NAMALWA (cell line): ENCODE measurements at regions not wholly inside any gene's neighbourhood (a gene's known extent, or its start where the extent isn't known, plus 50 kb on each side); places are given as distances from the start of the nearest gene placed in this dataset.

Source experiments
- DNase-seq: peaks from one replicate; pipeline ENCODE4 v3.0.0-alpha.2; 2015; ENCODE audit warnings: low spot score

DNA sequence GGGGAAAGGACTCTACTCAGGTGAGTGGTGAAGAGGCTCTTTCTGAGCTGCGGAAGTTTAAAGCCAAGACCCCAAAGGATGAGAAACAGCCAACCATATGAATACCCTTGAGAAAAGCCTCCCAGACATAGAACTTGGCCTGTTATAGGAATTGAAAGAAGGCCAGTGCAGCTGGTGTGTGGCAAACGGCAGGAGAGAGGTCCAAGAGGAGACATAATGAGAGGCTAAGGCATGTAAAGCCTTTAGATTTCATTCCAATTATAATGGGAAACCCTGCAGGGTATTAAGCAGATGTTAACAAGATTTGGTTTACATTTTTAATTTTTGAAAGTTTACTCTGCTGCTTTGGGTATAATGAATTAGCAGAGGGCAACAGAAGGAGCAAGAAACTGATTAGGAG lies 552.1 kb upstream of the FBXO33 start:
- DNase-seq: no peak

DNA sequence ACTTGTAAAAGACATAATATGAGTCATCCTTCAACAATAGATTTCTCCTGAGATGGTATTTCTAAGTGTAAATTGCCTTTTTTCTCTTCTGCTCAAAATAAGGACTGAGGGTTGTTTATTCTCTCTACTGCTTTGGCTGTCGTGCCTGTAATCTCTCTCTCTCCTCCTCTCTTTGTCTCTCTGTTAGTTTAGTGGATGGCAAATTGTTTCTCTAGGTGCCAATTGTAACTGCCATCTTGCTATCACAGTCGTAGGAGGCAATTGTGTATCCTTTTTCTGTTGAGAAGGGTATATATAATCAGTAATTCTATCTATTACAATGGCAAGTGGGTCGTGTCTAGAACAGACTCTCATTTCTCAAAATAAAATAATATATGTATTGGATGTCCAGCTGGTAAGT lies 545.0 kb upstream of the FBXO33 start:
- no peak for DNase-seq

DNA sequence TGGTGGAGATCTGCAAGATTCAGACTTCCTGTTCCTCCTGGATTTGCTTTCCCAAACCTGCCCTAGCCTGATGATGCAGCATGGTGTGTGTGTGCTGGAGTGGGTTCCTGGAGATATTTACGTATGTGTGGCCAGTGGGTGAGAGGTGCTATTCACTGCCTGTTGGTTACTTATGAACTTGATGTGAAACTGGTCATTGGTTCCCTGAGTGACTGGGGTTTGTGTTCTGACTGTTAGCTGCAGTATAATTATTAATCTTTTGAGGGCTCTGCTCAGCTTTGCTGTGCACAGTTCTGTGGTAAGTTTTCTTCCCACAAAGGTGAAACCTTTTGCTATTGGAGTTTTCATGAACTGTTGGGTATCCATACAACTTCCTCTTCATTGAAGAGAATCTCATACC lies 541.8 kb upstream of the FBXO33 start:
- no peak for DNase-seq

DNA sequence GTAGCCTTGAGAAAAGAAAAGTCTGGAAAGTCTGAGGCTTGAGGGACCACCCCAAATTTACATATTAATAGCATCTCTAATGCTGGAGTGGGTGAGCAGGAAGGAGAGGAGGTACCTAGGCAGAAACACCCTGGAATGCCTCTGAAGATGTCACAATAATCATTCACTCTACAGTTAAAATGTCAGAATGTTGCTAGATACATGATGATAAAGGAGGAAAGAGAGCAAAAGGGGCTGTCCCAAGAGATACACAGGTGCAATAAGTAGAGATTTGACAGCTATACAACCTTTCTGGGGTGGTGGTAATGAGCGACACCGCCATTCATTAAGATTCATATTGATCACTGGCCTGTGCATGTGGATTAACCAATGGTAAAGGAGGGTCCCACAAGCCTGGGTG lies 540.5 kb upstream of the FBXO33 start:
- no peak for DNase-seq

DNA sequence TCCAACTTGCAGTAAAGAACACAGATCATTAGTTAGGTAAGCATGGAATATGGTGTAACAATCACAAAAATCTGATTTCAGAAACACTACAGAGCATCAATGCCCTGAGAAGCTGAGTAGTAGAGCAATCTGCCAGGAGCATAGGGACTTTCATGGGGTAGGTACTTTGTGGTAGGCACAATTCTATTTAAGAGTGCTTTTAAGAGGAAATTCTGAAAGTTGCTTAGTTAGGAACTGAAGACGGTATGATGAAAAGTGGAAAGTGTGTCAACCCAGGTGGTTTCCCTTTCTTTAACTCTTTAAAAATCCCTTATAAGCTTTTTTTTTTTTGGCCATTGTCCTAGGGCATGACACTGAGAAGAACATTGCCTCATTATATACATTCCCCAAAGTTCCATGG lies 535.7 kb upstream of the FBXO33 start:
- DNase-seq: no peak

DNA sequence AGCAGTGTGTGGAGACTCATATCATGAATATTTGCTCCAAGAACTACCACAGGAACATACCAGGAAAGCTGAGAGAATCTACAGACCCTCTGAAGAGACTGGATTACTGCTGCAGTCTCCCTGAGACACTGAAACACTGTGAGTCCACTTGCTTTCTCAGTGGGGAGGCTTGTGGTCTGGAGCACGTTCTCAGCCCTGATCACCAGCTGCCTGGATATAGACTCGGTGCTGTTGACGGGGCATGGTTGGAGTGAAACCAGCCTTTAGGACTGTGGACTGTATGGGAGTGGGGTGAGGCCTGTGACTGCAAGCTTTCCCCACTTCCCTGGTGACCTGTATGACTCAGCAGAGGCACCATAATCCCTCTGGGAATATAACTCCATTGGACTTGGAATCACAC lies 525.8 kb upstream of the FBXO33 start:
- no peak for DNase-seq

DNA sequence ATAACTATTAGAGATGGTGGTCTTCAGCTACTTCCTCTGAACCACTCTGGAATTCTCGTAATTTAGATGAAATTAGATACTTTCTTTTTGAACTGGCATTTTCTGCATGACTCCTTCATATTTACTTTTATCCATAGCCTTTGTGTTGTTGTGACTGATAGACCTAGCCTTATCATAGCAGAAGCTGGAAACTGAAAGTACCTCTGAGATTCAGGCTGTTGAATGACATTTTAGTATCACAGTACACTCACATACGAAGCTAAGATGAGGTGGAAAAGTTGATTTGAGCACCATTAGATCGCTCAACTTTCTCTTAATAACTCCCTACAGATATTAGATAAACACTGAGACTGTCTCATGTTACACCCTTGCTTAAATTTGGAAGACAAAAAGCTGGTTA lies 525.1 kb upstream of the FBXO33 start:
- DNase-seq: no peak

DNA sequence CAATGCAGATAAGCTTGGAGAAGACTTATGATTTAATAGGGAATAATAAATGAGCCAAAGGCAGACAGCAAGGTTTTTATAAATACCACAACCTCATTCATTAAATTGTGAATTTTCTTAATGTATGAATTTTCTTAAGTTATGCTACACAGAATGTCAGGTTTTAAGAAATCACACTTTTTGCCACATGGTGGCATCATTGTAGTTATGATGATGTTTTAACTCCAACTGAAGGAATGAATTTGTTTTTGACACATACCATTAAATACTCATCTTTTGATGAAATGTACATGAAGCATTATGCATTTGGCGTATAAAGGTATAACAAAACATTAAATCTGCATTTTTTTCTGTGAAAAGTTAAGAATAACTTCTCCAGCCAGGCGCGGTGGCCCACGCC lies 524.1 kb upstream of the FBXO33 start:
- peak; percentile 6 for DNase-seq

DNA sequence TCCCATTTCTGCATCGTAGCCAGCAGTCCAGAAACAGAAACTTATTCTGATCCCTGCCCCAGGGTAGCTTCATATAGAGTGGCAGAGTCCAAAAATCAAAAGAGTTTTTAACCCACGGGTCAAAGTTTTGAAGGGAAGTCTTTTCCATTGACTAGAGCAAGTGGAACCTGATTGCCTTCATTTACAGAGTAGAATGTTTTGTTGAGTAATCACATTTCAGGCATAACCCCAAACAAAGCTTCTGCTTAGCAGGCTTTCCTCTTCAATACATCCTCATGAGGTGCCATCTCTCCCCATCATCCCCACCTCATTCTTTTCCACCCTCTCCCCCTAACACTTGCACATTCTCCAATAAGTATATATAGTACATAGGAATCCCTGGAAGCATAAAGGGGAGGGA lies 516.0 kb upstream of the FBXO33 start:
- DNase-seq: no peak

DNA sequence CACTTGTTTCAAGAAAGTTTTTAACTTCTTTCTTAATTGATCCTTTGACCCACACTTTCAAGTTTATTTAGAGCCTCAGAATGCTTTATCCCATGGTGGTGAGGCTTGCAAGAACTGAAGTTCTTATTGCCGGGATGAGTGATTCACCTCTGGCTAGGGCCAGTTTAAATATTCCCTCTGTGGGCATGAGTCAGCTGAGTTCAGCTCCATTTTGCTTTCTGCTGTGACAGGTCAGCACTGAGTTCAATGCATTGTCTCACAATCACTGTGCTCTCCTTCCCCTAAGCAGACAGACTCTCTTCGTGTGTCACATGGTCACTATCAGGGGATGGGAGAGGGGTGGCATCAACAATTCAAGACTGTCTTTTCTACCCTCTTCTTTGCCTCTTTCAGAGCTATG lies 514.6 kb upstream of the FBXO33 start:
- no peak for DNase-seq

DNA sequence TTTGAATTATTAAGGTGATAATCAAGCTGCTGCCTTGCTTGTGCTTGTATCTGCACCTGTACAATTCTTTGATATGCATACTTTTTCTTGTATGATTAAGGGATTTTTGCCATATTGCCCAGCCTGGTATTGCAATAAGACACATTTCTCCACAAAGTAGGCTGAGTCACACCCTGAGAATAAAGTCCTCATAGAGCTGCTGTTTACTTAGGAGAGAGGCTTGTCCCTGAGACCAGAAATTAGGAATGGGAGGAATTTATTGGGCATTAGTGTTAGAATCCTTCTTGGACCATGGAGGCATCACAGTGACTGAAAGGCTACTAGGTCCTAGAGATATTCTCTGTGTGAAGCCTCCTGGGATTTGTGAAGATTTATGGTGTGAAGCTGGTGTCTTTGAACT lies 506.8 kb upstream of the FBXO33 start:
- DNase-seq: no peak

DNA sequence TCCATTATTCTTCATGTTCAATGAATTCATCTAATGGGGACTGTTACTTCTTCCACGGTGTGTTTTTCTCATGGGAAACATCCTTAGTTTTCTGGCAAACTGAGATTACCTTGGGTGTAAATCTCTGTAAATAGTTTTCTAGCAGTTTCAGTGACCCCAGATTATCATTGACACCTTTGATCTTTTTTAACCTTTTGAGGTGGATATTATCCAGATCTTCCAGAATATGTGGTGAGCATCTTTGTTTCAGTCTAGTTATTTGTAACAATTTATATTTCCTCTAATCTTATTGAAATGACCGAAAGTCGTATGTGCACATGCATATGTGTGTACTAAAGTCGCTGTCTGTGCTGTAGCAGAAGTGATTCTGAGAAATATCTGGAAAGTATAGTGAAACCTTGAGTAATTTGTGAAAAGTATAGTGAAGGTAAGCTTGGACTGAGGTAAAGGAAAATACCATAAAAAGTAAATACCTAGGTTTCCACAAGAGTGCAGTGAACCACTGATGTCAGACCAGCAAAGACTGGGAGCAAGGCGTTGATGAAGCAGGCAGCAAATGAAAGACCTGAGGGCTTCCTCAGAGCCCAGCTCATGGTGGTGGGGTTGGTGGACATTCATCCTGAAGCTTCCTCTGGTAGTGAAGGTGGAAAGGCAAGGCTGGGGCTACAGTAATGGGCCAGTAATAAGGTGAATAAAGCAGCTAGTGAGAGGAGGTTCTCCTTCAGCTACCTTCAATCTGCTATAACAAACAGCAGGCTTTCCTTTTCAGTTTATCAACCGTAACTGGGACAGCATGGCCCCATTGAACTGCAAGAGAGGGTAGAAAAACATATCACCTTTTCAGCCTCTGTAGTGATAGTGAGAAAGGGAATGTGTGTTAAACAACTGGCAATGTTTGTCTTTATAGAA lies 480.2 kb upstream of the FBXO33 start:
- no peak for DNase-seq

DNA sequence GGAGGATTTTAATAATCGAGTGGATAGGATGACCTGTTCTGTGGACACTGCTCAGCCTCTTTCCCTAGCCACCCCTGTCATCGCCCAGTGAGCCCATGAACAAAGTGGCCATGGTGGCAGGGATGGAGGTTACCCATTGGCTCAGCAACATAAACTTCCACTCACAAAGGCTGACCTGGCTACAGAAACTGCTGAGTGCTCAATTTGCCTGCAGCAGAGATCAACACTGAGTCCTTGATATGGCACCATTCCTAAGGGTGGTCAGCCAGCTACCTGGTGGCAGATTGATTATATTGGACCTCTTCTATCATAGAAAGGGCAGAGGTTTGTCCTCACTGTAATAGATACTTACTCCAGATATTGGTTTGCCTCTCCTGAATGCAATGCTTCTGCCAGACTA lies 465.4 kb upstream of the FBXO33 start:
- DNase-seq: no peak

DNA sequence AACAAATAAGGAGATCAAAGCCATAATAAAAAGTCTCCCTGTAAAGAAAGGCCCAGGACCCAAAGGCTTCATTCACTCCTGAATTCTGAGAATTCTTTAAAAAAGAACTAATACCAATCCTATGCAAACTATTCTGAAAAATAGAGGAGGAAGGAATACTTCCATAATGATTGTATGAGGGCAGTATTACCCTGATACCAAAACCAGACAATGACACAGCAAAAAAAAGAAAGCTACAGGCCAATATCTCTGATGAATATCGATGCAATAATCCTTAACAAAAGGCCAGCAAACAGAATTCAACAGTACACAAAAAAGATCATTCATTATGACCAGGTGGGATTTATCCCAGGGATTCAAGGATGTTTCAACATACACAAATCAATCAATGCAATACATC lies 457.8 kb upstream of the FBXO33 start:
- no peak for DNase-seq

DNA sequence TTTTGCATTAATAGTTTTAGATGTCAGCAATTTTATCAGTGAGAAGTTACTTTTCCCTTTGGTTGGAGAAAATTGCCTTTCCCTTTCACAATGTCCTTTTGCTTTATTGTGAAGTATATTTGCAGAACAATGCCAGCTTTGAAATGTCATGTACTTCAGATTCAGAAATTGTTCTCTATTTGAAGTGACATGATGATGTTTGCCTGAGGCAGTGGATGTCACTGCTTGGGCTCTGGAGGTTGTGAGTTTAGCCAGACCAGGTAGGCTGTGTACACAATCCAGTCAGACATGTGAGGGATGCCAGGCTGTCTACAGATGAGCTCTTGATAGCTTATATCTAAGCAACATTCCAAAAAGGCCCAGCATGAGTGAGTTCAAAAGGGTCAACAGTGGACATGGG lies 451.9 kb upstream of the FBXO33 start:
- no peak for DNase-seq

DNA sequence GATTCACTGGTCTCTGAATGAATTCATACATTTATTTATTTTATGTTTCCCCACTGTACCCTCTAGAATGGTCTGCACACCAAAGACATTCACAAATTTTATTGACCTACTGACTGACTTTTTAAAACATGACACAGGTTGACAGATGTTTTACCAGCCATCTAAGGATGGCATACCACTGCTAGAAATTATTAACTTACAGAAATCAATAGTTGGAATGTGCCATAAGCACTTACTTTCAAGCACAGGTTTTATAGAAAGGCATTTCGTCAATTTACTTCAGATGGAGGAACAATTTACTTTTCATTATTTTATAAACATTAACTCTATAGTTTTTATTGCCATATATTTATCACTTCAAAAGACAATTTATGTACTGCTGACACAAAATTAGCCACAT lies 448.7 kb upstream of the FBXO33 start:
- no peak for DNase-seq

DNA sequence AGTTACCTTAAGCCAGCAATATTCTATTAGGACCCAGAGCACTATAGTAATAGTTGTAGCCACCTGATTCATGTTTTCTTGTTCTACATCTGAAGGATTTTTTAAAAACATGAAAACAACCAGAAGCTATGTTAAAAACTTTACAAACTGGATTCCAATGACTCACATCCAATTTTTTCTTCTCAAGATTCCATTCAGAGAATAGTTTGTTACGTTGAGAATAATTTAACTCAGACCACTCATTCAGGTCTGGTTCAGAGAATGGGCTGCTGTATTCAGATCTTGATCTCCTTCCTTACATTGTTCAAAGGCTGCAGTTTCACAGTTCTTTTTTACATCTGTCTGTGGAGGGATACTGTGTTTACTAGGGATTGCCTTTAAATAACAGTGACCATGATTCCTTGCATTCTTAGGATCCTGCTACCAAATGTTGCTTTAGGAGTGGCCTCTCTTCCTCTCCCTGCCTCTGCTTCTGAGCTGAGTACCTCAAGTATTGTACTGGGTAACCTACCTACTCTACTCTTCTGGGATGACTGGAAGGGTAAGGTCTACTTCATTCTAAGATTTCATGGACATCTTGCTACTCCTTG lies 448.0 kb upstream of the FBXO33 start:
- DNase-seq: no peak

DNA sequence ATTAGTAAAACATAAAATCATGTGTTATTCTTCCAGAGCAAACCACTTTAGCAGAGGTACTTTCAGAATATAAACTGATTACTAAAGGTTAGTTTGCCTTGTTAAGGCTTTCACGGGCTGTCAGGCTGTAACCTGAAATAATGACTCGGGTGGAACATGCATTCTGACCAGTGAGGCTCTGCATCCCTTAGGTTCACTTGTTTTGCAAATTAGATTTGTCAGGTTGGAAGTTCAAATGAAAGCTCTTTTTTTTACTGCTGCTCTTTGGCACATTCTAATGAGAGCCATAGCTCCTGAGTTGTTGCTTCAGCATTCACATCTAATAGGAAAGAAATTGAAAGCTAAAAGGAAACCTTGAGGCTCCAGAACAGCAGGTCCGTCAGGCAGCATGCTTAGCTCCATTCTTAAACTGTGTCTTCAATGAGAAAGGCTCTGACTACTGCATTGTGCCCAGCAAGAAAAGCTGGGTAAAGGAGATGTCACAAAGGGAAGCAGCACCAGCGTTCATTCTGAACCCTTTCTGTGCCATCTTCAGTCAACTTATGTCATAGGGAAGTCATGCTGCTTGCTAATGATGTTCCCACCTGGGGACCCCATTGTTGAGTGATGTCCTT lies 445.5 kb upstream of the FBXO33 start:
- DNase-seq: no peak

DNA sequence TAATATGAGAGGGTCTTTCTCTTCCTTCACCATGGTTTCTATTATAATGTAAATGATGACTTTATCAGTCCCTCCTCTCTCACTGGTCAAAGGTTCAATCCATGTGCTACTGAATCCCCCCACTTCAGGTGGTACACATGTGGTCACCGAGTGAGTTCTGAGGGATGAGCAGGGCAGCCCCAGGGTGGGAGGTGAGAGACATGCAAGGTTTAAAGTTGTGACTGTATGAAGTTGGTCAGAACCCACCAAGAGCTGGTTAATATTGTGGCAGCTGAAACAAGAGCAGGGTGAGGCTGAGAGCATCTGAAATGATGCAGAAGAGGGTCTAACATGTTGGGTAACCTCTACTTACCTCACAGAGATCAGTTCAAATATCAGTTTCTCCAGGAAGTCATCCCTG lies 444.7 kb upstream of the FBXO33 start:
- no peak for DNase-seq

DNA sequence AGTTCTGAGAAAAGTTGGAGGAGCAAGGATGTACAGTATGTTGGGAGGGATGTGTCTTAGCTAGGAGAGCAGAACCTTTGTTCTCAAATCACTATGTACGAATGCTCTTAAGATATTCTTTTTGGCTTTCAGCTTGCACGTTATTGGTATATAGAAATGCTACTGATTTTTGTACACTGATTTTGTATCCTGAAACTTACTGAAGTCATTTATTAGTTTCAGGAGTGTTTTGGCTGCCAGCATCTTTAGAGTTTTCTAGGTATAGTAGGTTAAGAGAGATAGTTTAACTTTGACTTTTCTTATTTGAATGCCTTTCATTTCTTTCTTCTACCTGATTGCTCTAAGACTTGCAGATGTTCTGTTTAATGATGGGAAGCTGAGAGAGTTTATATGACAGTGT lies 442.8 kb upstream of the FBXO33 start:
- no peak for DNase-seq

DNA sequence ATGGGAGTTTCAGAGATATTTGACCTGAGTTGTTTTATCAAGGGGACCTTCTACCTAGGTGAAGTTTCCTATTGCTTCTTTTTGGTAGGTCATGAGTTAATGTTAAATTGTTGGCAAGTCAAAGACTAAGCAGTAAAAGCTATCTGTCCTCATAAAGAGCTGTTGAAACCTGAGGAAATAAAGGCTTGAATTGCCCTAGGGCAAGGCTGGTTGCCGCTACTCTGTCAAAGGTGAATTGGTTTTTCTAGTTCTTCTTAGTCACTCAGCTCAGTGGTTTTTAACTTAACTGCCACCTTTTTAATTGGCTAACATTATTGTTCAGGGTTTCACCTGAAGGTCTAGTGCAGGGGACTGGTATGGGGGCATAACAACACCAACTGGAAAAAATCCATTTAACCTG lies 441.6 kb upstream of the FBXO33 start:
- DNase-seq: no peak

DNA sequence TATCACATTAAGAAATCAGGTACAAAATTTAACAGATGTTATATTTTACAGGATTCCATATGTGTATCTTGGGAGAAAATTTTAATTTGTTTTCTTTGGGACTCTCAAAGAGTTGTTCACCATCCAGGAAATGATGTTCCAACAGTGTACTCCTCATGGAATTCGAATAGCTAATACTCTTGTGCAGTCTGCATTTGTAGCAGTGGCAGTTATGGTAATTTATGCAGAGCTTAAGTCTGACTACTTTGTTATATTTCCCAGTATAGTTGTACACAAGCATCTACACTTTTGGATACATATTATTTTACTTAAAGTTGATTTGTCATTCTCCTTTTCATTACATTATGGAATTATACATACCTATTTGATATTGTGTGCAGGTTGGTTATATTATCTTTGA lies 436.7 kb upstream of the FBXO33 start:
- DNase-seq: no peak

DNA sequence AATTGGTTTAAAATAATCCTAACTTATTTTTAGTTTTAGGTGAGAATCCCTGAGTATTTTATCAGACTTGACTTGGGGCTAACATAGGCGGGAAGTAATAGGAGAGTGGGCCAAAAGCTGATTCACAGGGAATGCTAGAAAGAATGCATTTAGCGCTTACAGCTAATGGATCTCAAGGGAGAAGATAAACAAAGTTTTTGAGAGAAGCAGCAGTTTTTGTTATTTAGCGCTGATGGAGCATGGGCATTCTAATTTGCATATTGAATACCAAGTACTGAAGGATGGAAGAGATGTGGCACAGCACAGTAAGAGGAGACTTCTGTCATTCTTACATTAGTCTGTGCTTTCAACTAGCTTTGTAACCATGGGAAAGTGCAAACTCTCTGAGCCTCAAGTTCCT lies 436.0 kb upstream of the FBXO33 start:
- no peak for DNase-seq

DNA sequence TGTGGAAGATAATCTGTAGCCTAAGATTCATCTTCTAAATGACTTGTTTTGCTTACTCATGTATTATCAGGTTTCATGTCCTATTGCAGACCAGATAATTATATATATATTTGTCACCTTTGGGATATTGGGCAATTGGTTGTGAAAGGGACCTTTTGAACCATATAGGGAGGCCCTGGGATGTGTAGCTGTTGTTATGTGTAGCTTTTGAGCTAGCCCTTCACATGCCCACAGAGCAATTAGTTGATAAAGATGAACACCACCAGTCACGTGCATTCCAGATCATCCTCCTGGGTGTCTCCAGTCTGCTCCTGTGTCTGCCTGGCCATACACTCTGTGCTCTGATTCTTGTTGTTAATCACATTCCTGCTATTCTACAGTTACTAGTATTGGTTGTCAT lies 431.2 kb upstream of the FBXO33 start:
- no peak for DNase-seq
